OCI-LY1 (cell line): ENCODE measurements at regions not wholly inside any gene's neighbourhood (a gene's known extent, or its start where the extent isn't known, plus 50 kb on each side); places are given as distances from the start of the nearest gene placed in this dataset.

Experiments used
- H2AFZ ChIP-seq: fragments of 200-600 bp; sonication (generic), shearing (Covaris generic); 2 replicates; pipeline ENCODE4 v1.6.0; 2014; ENCODE audit warnings: antibody characterized with exemption, mild to moderate bottlenecking, low read length
- H3F3A ChIP-seq: fragments of 200-600 bp; sonication (generic), shearing (Covaris generic); 2 replicates; pipeline ENCODE4 v1.6.0; 2014; ENCODE audit warnings: mild to moderate bottlenecking, antibody characterized with exemption, low read length, moderate library complexity; ENCODE audit not compliant: insufficient read depth
- H3K27ac ChIP-seq: fragments of 200-600 bp; sonication (generic); 2 replicates; pipeline ENCODE4 v1.5.1; 2014; ENCODE audit warnings: low read length, mixed run types, mild to moderate bottlenecking, low read depth; ENCODE audit not compliant: poor library complexity, severe bottlenecking
- H3K27me3 ChIP-seq: fragments of 200-600 bp; sonication (generic); 2 replicates; pipeline ENCODE4 v1.6.0; 2014; ENCODE audit warnings: antibody characterized with exemption, mild to moderate bottlenecking, low read length, moderate library complexity; ENCODE audit not compliant: insufficient read depth
- H3K36me3 ChIP-seq: fragments of 200-600 bp; sonication (generic); 2 replicates; pipeline ENCODE4 v1.6.1; 2014; ENCODE audit warnings: mild to moderate bottlenecking, antibody characterized with exemption, low read length, moderate library complexity, mixed read lengths; ENCODE audit not compliant: insufficient read depth
- H3K4me1 ChIP-seq: fragments of 200-600 bp; sonication (generic); 2 replicates; pipeline ENCODE4 v1.5.1; 2014; ENCODE audit warnings: mild to moderate bottlenecking, low read length, moderate library complexity; ENCODE audit not compliant: insufficient read depth, severe bottlenecking
- H3K4me2 ChIP-seq: fragments of 200-600 bp; sonication (generic), shearing (Covaris generic); 2 replicates; pipeline ENCODE4 v1.6.1; 2014; ENCODE audit warnings: low read length
- H3K4me3 ChIP-seq: fragments of 200-600 bp; sonication (generic); 2 replicates; pipeline ENCODE4 v1.5.1; 2014; ENCODE audit warnings: low read length, low read depth, mild to moderate bottlenecking, mixed read lengths; ENCODE audit not compliant: poor library complexity, severe bottlenecking
- H3K79me2 ChIP-seq: fragments of 200-600 bp; shearing (Covaris generic); 2 replicates; pipeline ENCODE4 v1.6.1; 2016; ENCODE audit warnings: mixed run types, low read length, mixed read lengths; ENCODE audit not compliant: insufficient read depth
- H3K9ac ChIP-seq: fragments of 200-600 bp; sonication (generic), shearing (Covaris generic); 2 replicates; pipeline ENCODE4 v1.6.1; 2014; ENCODE audit warnings: mild to moderate bottlenecking, low read length, mixed read lengths
- H3K9me2 ChIP-seq: fragments of 200-600 bp; sonication (generic), shearing (Covaris generic); 2 replicates; pipeline ENCODE4 v1.6.1; 2014; ENCODE audit warnings: low read depth, mild to moderate bottlenecking, low read length, mixed read lengths
- H3K9me3 ChIP-seq: fragments of 200-600 bp; shearing (Covaris generic); 2 replicates; pipeline ENCODE4 v1.6.1; 2014; ENCODE audit warnings: low read length, mixed read lengths
- H4K20me1 ChIP-seq: fragments of 200-600 bp; sonication (generic), shearing (Covaris generic); 2 replicates; pipeline ENCODE4 v1.6.0; 2016; ENCODE audit warnings: mild to moderate bottlenecking, low read length; ENCODE audit not compliant: insufficient read depth
- CTCF ChIP-seq: fragments of 200-600 bp; sonication (generic), shearing (Covaris generic); IDR thresholded peaks from 2 replicates; pipeline ENCODE4 v1.5.1; 2017; ENCODE audit warnings: mild to moderate bottlenecking, antibody characterized with exemption, low read length, moderate library complexity, mixed read lengths
- EZH2 ChIP-seq: fragments of 200-600 bp; sonication (generic), shearing (Covaris generic); IDR thresholded peaks from 2 replicates; pipeline ENCODE4 v1.8.0; 2017; ENCODE audit warnings: borderline replicate concordance, mixed run types, mild to moderate bottlenecking, antibody characterized with exemption, low read length, moderate library complexity, mixed read lengths

GRCh38 chr13:79966059-79966458 is 374.9 kb downstream of the SPRY2 start:
- Histone ChIP-seq H4K20me1 (no peaks in the 10 kb centered on the region), H3K4me2 (no peak overlapping the region), H3K9ac (no peak overlapping the region), H2AFZ (no peak overlapping the region), H3K9me2 (no peaks in the 10 kb centered on the region), H3K36me3 (no peaks in the 10 kb centered on the region), H3K4me1 (no peaks in the 10 kb centered on the region), H3F3A (no peaks in the 10 kb centered on the region), H3K9me3 (no peaks in the 10 kb centered on the region), H3K27ac (no peak overlapping the region), H3K79me2 (no peaks in the 10 kb centered on the region), H3K27me3 (no peaks in the 10 kb centered on the region), H3K4me3 (no peak overlapping the region)
- TF ChIP-seq EZH2 (no peak), CTCF (no peak)

DNA sequence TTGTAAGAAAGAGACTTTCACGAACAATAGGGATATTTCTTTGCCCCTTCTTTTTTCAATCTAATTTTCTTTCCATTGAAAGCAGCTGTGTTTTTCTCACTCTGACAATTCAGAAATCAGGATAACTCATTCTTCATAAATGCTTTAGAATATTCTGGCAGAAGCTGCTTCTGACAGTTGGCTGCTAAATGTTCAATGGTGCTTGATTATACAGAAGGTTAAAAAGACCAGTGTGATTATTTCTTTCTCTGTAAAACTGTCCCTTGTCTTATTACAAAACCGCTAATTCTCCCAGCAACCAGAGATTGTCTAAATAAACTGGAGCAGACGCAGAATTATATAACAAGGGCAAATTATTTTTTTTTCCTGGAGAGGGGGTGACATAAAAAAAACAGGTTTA is 394.4 kb downstream of the SPRY2 start:
- Histone ChIP-seq H3K4me2 (no peak overlapping the region), H3K4me3 (no peak overlapping the region), H3K79me2 (no peaks in the 10 kb centered on the region), H4K20me1 (no peaks in the 10 kb centered on the region), H3K9me3 (no peaks in the 10 kb centered on the region), H3K27me3 (no peaks in the 10 kb centered on the region), H3K36me3 (no peaks in the 10 kb centered on the region), H2AFZ (no peak overlapping the region), H3K9ac (no peak overlapping the region), H3K27ac (no peak overlapping the region), H3K4me1 (no peaks in the 10 kb centered on the region), H3F3A (no peaks in the 10 kb centered on the region; the same call in 1 of the 2 replicates), H3K9me2 (peaks cover 3% of the 10 kb centered on the region; the same call in 1 of the 2 replicates)
- TF ChIP-seq CTCF (no peak), EZH2 (no peak)

DNA sequence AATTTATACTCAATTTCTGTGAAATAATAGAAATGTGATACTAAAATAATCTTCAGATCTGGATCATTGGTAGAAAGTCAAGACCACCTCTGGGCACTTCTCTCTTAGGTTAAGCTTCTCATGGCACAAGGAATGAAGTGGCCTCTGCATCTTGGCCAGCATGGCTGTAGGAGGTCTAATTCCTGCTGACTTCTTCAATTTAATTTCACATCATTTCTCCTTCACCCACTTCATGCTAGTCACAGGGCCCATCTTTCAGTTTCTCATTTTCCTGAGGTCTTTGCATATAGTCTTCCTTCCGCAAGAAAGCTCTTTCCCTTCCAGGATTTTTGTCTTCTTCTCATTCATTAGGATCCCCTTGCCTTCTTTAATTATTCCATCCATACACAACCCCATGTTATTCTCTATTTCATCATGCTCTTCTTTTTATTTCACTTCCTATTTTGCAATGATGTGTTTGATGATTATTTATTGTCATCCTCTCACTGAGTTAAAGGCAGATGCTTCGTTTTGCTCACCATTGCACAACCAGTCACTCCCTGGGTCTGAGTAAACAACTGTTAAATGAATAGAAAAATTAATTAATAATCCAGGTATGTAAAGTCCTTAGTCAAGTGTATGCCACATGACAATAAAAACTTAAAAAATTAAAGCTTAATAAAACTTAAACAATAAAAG is 397.4 kb downstream of the SPRY2 start:
- H3F3A ChIP-seq: no peaks in the 10 kb centered on the region
- no peak overlapping the region for H2AFZ ChIP-seq
- TF ChIP-seq EZH2 (no peak), CTCF (no peak)
- H3K9me2 ChIP-seq: no peaks in the 10 kb centered on the region
- H3K27ac ChIP-seq: no peak overlapping the region
- H3K4me1 ChIP-seq: no peaks in the 10 kb centered on the region
- H3K9ac ChIP-seq: no peak overlapping the region
- no peaks in the 10 kb centered on the region for H3K36me3 ChIP-seq
- H3K9me3 ChIP-seq: no peaks in the 10 kb centered on the region
- no peaks in the 10 kb centered on the region for H3K79me2 ChIP-seq
- H4K20me1 ChIP-seq: no peaks in the 10 kb centered on the region
- H3K27me3 ChIP-seq: no peaks in the 10 kb centered on the region
- no peak overlapping the region for H3K4me2 ChIP-seq
- H3K4me3 ChIP-seq: no peak overlapping the region
